Adrenal gland (tissue), 9 donors: ENCODE measurements at regions not wholly inside any gene's neighbourhood (a gene's known extent, or its start where the extent isn't known, plus 50 kb on each side); places are given as distances from the start of the nearest gene placed in this dataset.

ENCODE experiments used
- DNase-seq, 7 donors: peaks; one replicate each; pipeline ENCODE4 v3.0.0-alpha.2; 2019 to 2020
- H3K27ac ChIP-seq, 5 donors: fragments of 200-600 bp; sonication (generic) in 4 of 5; 1 replicate in 3 of 5; 2 replicates in 2 of 5; pipeline versions ENCODE4 v1.5.1 to v1.8.0; 2016 to 2020; ENCODE audit warnings: mild to moderate bottlenecking in 1 of 5
- H3K27me3 ChIP-seq: fragments of 200-600 bp; 2 replicates; pipeline ENCODE4 v1.8.0; 2021
- H3K36me3 ChIP-seq, 2 donors: fragments of 200-600 bp; replicated peaks in 1 of 2; 1 replicate in 1 of 2; 2 replicates in 1 of 2; pipeline versions ENCODE4 v1.5.1 to v1.8.0; 2018 to 2022
- H3K4me1 ChIP-seq, 2 donors: fragments of 200-600 bp; replicated peaks in 1 of 2; 1 replicate in 1 of 2; 2 replicates in 1 of 2; pipeline versions ENCODE4 v1.5.1 to v1.8.0; 2018 to 2021
- H3K4me3 ChIP-seq, 4 donors: fragments of 200-600 bp; sonication (generic) in 3 of 4; one replicate each; pipeline ENCODE4 v1.5.1; 2016 to 2018
- H3K9me3 ChIP-seq, 3 donors: fragments of 200-600 bp; sonication (generic) in 1 of 3; replicated peaks in 1 of 3; 1 replicate in 2 of 3; 2 replicates in 1 of 3; pipeline versions ENCODE4 v1.5.1 to v1.8.0; 2016 to 2021
- CTCF ChIP-seq, 6 experiments: fragments of 450-650 bp in 4 of 6; fragments of 200-600 bp in 2 of 6; sonication (generic) in 1 of 6; IDR thresholded peaks; 1 replicate in 5 of 6; 2 replicates in 1 of 6; pipeline versions ENCODE4 v1.5.1 to v1.8.0; 2016 to 2021; ENCODE audit warnings: antibody characterized with exemption in 6 of 6, mild to moderate bottlenecking in 2 of 6, moderate library complexity in 1 of 6
- POLR2A ChIP-seq, 2 donors: fragments of 450-650 bp; IDR thresholded peaks; one replicate each; pipeline ENCODE4 v1.6.1; 2017; ENCODE audit warnings: antibody characterized with exemption in 2 of 2, mild to moderate bottlenecking in 2 of 2, moderate library complexity in 1 of 2
- WGBS, 4 donors: extraction: QIAGEN DNeasy Blood & Tissue Kit in 2 of 4; methylation state at CpG; one replicate each; pipeline versions ENCODE4 v1.1.5 to v1.1.7; 2013 to 2017; 5-methylcytosine and 5-hydroxymethylcytosine counted together
- intact Hi-C, 2 donors: fragments of 100-400 bp; cut with DNase I; formaldehyde crosslinking; loops; one replicate each; pipeline versions ENCODE4 v1.14.1 to v1.15.0; 2022 to 2023
- donor health status: healthy with polysubstance abuse.
- donor health status: Bipolar disorder and iron deficiency.
- donor health status: DM: yes; HTN: yes; CAD: no.
- donor health status: DM: no; HTN: no; CAD: no.
- donor health status: DM: no; HTN: no; CAD: no.

- intact Hi-C loops: no loop called here
- no peaks in the 10 kb centered on the region for H3K27me3 ChIP-seq
- H3K9me3 ChIP-seq: no peaks in the 10 kb centered on the region
- H3K4me1 ChIP-seq: no peaks in the 10 kb centered on the region
- DNase-seq: no peak
- WGBS, 4 donors: 76 to 88% (median 85%) methylated on average over 6 to 9 of the region's 9 CpGs
- H3K4me3 ChIP-seq: no peak overlapping the region
- no peak overlapping the region for H3K27ac ChIP-seq
- TF ChIP-seq POLR2A (IDR thresholded peaks at IDR 0.05): no peak
- TF ChIP-seq CTCF (IDR thresholded peaks at IDR 0.05): no peak
- no peaks in the 10 kb centered on the region for H3K36me3 ChIP-seq
Observed at GRCh38 chr20:23189854-23190253, 103.7 kb upstream of the CD93 start.

- H3K36me3 ChIP-seq: no peaks in the 10 kb centered on the region
- WGBS, 4 donors: 76 to 90% (median 88%) methylated on average over 11 of the region's 11 CpGs
- intact Hi-C loops: no loop called here
- H3K4me3 ChIP-seq: no peak overlapping the region
- no peak for DNase-seq
- H3K9me3 ChIP-seq: no peaks in the 10 kb centered on the region
- no peaks in the 10 kb centered on the region for H3K4me1 ChIP-seq
- H3K27ac ChIP-seq: no peak overlapping the region
- H3K27me3 ChIP-seq: no peaks in the 10 kb centered on the region
- TF ChIP-seq CTCF (IDR thresholded peaks at IDR 0.05) (no peak), POLR2A (IDR thresholded peaks at IDR 0.05) (no peak)
Observed at GRCh38 chr20:23189341-23189740, 103.2 kb upstream of the CD93 start.

DNA sequence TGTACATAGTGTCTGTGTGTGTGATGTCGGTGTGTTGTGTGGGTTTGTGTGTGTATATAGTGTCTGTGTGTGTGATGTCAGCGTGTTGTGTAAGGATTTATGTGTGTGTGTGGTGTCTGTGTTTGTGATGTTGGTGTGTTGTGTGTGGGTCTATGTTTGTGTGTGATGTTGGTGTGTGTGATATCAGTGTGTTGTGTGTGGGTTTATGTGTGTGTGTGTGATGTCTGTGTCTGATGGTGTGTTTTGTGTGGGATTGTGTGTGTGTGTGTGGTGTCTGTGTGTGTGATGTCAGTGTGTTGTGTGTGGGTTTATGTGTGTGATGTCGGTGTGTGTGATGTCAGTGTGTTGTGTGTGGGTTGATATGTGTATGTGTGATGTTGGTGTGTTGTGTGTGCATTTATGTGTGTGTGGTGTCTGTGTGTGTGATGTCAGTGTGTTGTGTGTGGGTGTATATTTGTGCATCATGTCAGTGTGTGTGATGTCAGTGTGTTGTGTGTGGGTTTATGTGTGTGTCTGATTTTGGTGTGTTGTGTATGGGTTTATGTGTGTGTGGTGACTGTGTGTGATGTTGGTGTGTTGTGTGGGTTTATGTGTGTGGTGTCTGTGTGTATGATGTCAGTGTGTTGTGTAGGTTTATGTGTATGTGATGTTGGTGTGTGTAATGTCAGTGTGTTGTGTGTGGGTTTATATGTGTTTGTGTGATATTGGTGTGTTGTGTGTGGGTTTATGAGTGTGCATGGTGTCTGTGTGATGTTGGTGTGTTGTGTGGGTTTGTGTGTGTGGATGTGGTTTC lies 102.4 kb upstream of the CD93 start:
- Histone ChIP-seq H3K9me3 (no peaks in the 10 kb centered on the region), H3K27me3 (no peaks in the 10 kb centered on the region), H3K27ac (peak overlapping the region in 1 of 5 donors; percentile 44), H3K4me3 (no peak overlapping the region), H3K36me3 (no peaks in the 10 kb centered on the region), H3K4me1 (no peaks in the 10 kb centered on the region)
- TF ChIP-seq POLR2A (IDR thresholded peaks at IDR 0.05): no peak
- no peak for TF ChIP-seq CTCF (IDR thresholded peaks at IDR 0.05)
- DNase-seq: no peak
- 88 to 90% (median 89%) methylated on average over 3 of the region's 3 CpGs for WGBS, 4 donors
- intact Hi-C loops: no loop called here

DNA sequence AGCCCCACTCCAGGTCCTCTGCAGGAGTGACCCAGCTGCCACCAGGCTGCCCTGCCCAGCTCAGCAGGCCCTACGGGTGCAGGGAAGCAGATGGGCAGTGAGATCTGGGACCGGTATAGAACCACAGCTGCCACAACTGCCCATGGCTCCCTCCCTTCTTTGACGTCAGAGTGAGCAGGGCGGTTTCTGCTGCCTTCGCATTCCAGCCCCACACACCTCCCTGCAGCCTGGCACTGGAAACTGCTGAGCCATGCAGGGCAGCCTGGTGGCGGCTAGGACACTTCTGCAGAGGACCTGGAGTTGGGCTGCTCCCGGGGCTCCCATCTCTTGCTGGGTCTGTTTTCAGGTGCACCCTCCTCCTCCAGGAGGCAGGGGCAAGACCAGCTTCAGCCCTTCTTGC lies 101.6 kb upstream of the CD93 start:
- intact Hi-C loops: no loop called here
- no peaks in the 10 kb centered on the region for H3K4me1 ChIP-seq
- peak overlapping the region in 1 of 5 donors; percentile 44 for H3K27ac ChIP-seq
- peak in 2 of 7 donors; percentile 25 to 39 for DNase-seq
- WGBS, 4 donors: 57 to 90% (median 75%) methylated on average over 1 to 7 of the region's 7 CpGs
- no peak overlapping the region for H3K4me3 ChIP-seq
- no peaks in the 10 kb centered on the region for H3K36me3 ChIP-seq
- H3K9me3 ChIP-seq: no peaks in the 10 kb centered on the region
- H3K27me3 ChIP-seq: no peaks in the 10 kb centered on the region
- TF ChIP-seq CTCF (IDR thresholded peaks at IDR 0.05) (no peak), POLR2A (IDR thresholded peaks at IDR 0.05) (no peak)
